Uterus (tissue), 3 donors: ENCODE measurements at regions not wholly inside any gene's neighbourhood (a gene's known extent, or its start where the extent isn't known, plus 50 kb on each side); places are given as distances from the start of the nearest gene placed in this dataset.

ENCODE experiments used
- DNase-seq, 2 donors: peaks; one replicate each; pipeline ENCODE4 v3.0.0-alpha.2; 2019 to 2020
- H3K27ac ChIP-seq, 2 donors: fragments of 200-600 bp; sonication (generic); 1 replicate in 1 of 2; 2 replicates in 1 of 2; pipeline ENCODE4 v1.5.1; 2016 to 2018
- H3K27me3 ChIP-seq, 2 donors: fragments of 200-600 bp; sonication (generic); one replicate each; pipeline ENCODE4 v1.5.1; 2018 to 2019; ENCODE audit warnings: control low read depth in 1 of 2
- H3K36me3 ChIP-seq, 2 donors: fragments of 200-600 bp; sonication (generic); one replicate each; pipeline ENCODE4 v1.5.1; 2019; ENCODE audit warnings: control low read depth in 1 of 2
- H3K4me1 ChIP-seq, 2 donors: fragments of 200-600 bp; sonication (generic); one replicate each; pipeline ENCODE4 v1.5.1; 2018 to 2019; ENCODE audit warnings: control low read depth in 1 of 2
- H3K4me3 ChIP-seq, 2 donors: fragments of 200-600 bp; sonication (generic); 1 replicate in 1 of 2; 2 replicates in 1 of 2; pipeline ENCODE4 v1.5.1; 2018 to 2019; ENCODE audit warnings: mild to moderate bottlenecking in 1 of 2
- H3K9me3 ChIP-seq, 2 donors: fragments of 200-600 bp; sonication (generic); one replicate each; pipeline ENCODE4 v1.5.1; 2019; ENCODE audit warnings: control low read depth in 1 of 2
- POLR2A ChIP-seq, 2 donors: fragments of 450-650 bp; IDR thresholded peaks; one replicate each; pipeline ENCODE4 v1.6.1; 2016; ENCODE audit warnings: antibody characterized with exemption in 2 of 2, mild to moderate bottlenecking in 1 of 2, moderate library complexity in 1 of 2
- intact Hi-C: fragments of 100-400 bp; cut with DNase I; formaldehyde crosslinking; loops from one replicate; pipeline ENCODE4 v1.15.1; 2023; ENCODE audit warnings: low total_unique reads
- TF ChIP-seq, protein P1 (sequence below), 4 experiments: fragments of 200-600 bp in 2 of 4; fragments of 450-650 bp in 2 of 4; sonication (generic) in 2 of 4; IDR thresholded peaks; one replicate each; pipeline ENCODE4 v1.5.1; 2016 to 2019; ENCODE audit warnings: antibody characterized with exemption in 4 of 4, mild to moderate bottlenecking in 2 of 4, moderate library complexity in 1 of 4
- donor health status: DM: yes; HTN: yes; CAD: no.

DNA sequence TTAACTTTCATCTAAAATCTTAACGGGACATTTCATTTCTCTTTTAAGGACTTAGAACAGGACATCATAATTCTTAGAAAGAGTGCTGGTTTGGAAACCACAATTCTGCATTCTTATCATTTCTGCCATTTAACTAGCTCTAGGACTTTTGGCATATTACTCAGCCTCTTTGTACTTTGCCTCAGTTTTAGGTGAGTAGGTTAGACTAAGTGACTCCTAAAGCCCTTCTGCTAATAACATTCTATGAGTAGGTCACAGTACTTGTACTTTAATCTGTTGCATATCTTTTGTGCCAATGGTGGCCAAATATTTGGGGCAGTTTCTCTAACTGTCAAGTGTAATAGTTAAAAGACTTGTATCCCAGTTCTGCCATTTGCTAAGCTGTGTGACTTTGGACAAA lies 115.4 kb upstream of the NUDT6 start:
- Histone ChIP-seq H3K27ac (no peak overlapping the region), H3K4me1 (no peaks in the 10 kb centered on the region), H3K27me3 (no peaks in the 10 kb centered on the region), H3K36me3 (no peaks in the 10 kb centered on the region), H3K9me3 (no peaks in the 10 kb centered on the region), H3K4me3 (no peak overlapping the region)
- intact Hi-C loops, result no loop called here
- TF ChIP-seq POLR2A (IDR thresholded peaks at IDR 0.05), result no peak
- TF ChIP-seq, protein P1, sequence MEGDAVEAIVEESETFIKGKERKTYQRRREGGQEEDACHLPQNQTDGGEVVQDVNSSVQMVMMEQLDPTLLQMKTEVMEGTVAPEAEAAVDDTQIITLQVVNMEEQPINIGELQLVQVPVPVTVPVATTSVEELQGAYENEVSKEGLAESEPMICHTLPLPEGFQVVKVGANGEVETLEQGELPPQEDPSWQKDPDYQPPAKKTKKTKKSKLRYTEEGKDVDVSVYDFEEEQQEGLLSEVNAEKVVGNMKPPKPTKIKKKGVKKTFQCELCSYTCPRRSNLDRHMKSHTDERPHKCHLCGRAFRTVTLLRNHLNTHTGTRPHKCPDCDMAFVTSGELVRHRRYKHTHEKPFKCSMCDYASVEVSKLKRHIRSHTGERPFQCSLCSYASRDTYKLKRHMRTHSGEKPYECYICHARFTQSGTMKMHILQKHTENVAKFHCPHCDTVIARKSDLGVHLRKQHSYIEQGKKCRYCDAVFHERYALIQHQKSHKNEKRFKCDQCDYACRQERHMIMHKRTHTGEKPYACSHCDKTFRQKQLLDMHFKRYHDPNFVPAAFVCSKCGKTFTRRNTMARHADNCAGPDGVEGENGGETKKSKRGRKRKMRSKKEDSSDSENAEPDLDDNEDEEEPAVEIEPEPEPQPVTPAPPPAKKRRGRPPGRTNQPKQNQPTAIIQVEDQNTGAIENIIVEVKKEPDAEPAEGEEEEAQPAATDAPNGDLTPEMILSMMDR (IDR thresholded peaks at IDR 0.05), result no peak
- no peak for DNase-seq

DNA sequence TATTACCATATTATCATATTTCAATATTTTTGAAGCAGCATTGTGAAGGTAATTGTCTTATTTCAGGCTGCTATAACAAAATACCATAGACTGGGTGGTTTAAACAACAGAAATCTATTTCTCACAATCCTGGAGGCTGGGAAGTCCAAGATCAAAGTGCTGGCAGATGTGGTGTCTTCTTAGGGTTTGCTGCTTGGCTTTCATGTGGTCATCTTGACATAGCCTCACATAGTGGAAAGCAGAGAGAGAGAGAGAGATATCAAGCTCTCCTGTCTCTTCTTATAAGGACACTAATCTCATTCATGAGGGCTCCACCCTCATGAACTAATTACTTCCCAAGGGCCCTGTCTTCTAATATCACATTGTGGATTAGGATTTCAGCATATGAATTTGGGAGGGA lies 119.7 kb upstream of the NUDT6 start:
- intact Hi-C loops, result no loop called here
- Histone ChIP-seq H3K27ac (no peak overlapping the region), H3K9me3 (no peaks in the 10 kb centered on the region), H3K4me1 (no peaks in the 10 kb centered on the region), H3K4me3 (no peak overlapping the region), H3K36me3 (no peaks in the 10 kb centered on the region), H3K27me3 (no peaks in the 10 kb centered on the region)
- TF ChIP-seq, protein P1 (IDR thresholded peaks at IDR 0.05), result no peak
- no peak for TF ChIP-seq POLR2A (IDR thresholded peaks at IDR 0.05)
- DNase-seq, result no peak

DNA sequence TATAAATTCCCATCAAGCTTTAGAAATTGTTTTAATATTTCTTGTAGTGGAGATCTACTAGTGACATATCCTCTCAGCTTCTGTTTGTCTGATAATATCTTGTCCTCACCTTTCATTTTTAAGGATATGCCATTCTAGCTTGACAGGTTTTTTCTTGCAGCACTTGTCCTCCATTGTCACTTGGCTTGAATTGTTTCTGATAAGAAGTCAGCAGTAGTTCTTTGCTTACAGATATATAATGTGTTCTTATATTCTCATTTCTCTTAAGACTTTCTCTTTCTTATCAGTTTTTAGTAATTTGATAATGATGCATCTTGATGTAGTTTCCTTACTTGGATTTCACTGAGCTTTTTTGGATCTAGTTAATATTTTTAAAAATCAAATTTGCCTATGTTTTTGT lies 120.6 kb upstream of the NUDT6 start:
- H3K27ac ChIP-seq, result no peak overlapping the region
- intact Hi-C loops, result no loop called here

DNA sequence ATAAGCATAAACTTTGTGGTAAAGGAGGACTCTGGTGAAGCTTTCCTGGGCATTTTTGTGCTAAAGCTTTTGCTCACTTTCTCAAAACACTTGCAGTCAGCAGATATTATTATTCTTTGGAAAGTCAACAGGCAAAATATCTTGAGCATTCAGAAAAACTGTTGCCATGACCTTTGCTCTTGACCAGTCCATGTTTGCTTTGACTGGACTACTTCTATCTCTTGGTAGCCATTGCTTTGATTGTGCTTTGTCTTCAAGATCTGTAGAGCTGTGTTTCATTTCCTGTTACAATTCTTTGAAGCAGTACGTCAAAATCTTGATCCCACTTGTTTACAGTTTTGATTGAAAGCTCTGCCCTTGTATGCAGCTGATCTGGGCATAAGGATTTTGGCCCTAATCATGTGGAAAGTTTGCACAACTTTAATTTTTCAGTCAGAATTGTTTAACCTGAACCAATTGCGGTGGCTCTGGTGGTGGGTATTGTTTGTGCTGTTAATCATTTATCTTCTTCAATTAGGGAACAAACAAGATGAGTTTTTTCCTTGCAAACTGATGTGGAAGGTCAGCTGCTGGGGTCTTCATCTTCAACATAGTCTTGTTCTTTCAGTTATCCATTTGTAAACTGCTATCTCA lies 121.5 kb upstream of the NUDT6 start:
- TF ChIP-seq POLR2A (IDR thresholded peaks at IDR 0.05), result no peak
- TF ChIP-seq, protein P1 (IDR thresholded peaks at IDR 0.05), result no peak
- no peaks in the 10 kb centered on the region for H3K27me3 ChIP-seq
- no peaks in the 10 kb centered on the region for H3K4me1 ChIP-seq
- no peaks in the 10 kb centered on the region for H3K36me3 ChIP-seq
- DNase-seq, result no peak
- H3K9me3 ChIP-seq, result no peaks in the 10 kb centered on the region
- no peak overlapping the region for H3K27ac ChIP-seq
- intact Hi-C loops, result no loop called here
- H3K4me3 ChIP-seq, result no peak overlapping the region

More for the DNA sequence above, 120.6 kb upstream of the NUDT6 start:
- Histone ChIP-seq H3K4me3 (no peak overlapping the region), H3K36me3 (no peaks in the 10 kb centered on the region), H3K9me3 (no peaks in the 10 kb centered on the region), H3K4me1 (no peaks in the 10 kb centered on the region), H3K27me3 (no peaks in the 10 kb centered on the region)
- TF ChIP-seq, protein P1 (IDR thresholded peaks at IDR 0.05), result no peak
- no peak for TF ChIP-seq POLR2A (IDR thresholded peaks at IDR 0.05)
- no peak for DNase-seq

DNA sequence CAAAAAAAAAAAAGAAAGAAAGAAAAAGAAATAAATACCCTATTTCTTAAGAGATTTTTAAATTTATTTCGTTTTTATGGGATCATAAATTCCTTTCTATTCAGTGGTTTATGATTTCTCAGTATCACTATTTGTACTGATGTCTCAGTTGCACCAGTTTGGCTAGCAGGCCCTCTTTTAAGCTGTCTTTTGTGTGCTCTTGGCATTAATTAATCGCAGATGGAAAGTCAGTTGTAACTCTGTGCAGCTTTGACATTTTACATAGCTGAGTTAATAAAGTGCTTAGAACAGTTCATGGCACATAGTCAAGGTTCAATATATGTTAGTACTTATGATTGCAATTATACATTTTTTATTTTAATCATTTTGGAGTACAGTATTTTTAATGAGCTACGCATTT lies 123.7 kb upstream of the NUDT6 start:
- no peak overlapping the region for H3K4me3 ChIP-seq
- no peaks in the 10 kb centered on the region for H3K27me3 ChIP-seq
- no peak overlapping the region for H3K27ac ChIP-seq
- peaks cover 0 to 6% of the 10 kb centered on the region in 2 donors for H3K9me3 ChIP-seq
- TF ChIP-seq, protein P1 (IDR thresholded peaks at IDR 0.05), result no peak
- no peak for TF ChIP-seq POLR2A (IDR thresholded peaks at IDR 0.05)
- no peak for DNase-seq
- H3K4me1 ChIP-seq, result no peaks in the 10 kb centered on the region
- H3K36me3 ChIP-seq, result no peaks in the 10 kb centered on the region
- intact Hi-C loops, result no loop called here
